NCI-H2196 treated with DMSO at 0.1 percent for 48 hours (cell line): ENCODE measurements at regions not wholly inside any gene's neighbourhood (a gene's known extent, or its start where the extent isn't known, plus 50 kb on each side); places are given as distances from the start of the nearest gene placed in this dataset.
"Not testable (repeated sequence)": the region's sequence is repeated elsewhere in the genome, so short reads cannot be mapped to it uniquely, and the experiment has no call there.

Experiments
- DNase-seq: peaks from one replicate; lab custom pipeline; 2025; ENCODE audit not compliant: unreplicated experiment; lab: John Stamatoyannopoulos, UW

GRCh38 chr22:27084130-27084529, 426.7 kb downstream of the MIAT start:
- DNase-seq, result no peak

- no peak for DNase-seq
Measured at GRCh38 chr22:27086080-27087044, 429.0 kb downstream of the MIAT start.

- no peak for DNase-seq
Measured at GRCh38 chr22:27087051-27087450, 429.7 kb downstream of the MIAT start.

GRCh38 chr22:27088026-27088425, 430.6 kb downstream of the MIAT start:
- DNase-seq, result no peak

- no peak for DNase-seq
Measured at GRCh38 chr22:27089264-27089663, 431.9 kb downstream of the MIAT start.

GRCh38 chr22:27090611-27091011, 433.2 kb downstream of the MIAT start:
- DNase-seq, result no peak

- no peak for DNase-seq
Measured at GRCh38 chr22:27093422-27093821, 436.0 kb downstream of the MIAT start.

- DNase-seq, result no peak
Measured at GRCh38 chr22:27094633-27095308, 437.4 kb downstream of the MIAT start.

GRCh38 chr22:27097506-27097905, 440.1 kb downstream of the MIAT start:
- no peak for DNase-seq

GRCh38 chr22:27097933-27098332, 440.5 kb downstream of the MIAT start:
- DNase-seq, result no peak

GRCh38 chr22:27099946-27100722, 442.7 kb downstream of the MIAT start:
- no peak for DNase-seq

- DNase-seq, result no peak
Measured at GRCh38 chr22:27100789-27101188, 443.4 kb downstream of the MIAT start.

GRCh38 chr22:27101288-27101687, 443.9 kb downstream of the MIAT start:
- DNase-seq, result no peak

GRCh38 chr22:27104449-27104848, 447.1 kb downstream of the MIAT start:
- no peak for DNase-seq

GRCh38 chr22:27105142-27106025, 448.0 kb downstream of the MIAT start:
- no peak for DNase-seq

- no peak for DNase-seq
Measured at GRCh38 chr22:27106985-27107384, 449.6 kb downstream of the MIAT start.

- no peak for DNase-seq
Measured at GRCh38 chr22:27107386-27107785, 450.0 kb downstream of the MIAT start.

GRCh38 chr22:27107824-27108223, 450.4 kb downstream of the MIAT start:
- peak; percentile 12 for DNase-seq

- DNase-seq, result no peak
Measured at GRCh38 chr22:27108425-27109114, 451.2 kb downstream of the MIAT start.

GRCh38 chr22:27109406-27109805, 452.0 kb downstream of the MIAT start:
- DNase-seq, result not testable (repeated sequence)
